K562 (cell line): ENCODE measurements at regions not wholly inside any gene's neighbourhood (a gene's known extent, or its start where the extent isn't known, plus 50 kb on each side); places are given as distances from the start of the nearest gene placed in this dataset.

Source experiments
- ATAC-seq: fragments of 200-7000 bp; cut with Tn5 transposase; 3 replicates; pipeline ENCODE4 v1.9.1; 2020; ENCODE audit warnings: moderate library complexity
- BruUV-seq: library from RNA; stranded (reverse); fragments of 400-500 nt; replicated peaks from 2 replicates; lab custom pipeline; 2021; lab: Mats Ljungman, UMichigan
- CTCF ChIA-PET: fragments of 300-600 bp; formaldehyde crosslinking; extraction: SDS; loops from one replicate; lab custom pipeline; 2021; ENCODE audit warnings: low intra/inter-chr PET ratio; lab: Yijun Ruan, JAX
- POLR2A ChIA-PET: fragments of 300-600, 350-650 bp; sonication (Branson Sonifier 250); formaldehyde crosslinking; extraction: SDS; loops from one replicate; lab custom pipeline; 2021; ENCODE audit warnings: antibody characterized with exemption, inconsistent platforms; lab: Yijun Ruan, JAX
- DNase-seq, 4 experiments: peaks; one replicate each; pipeline versions ENCODE4 v3.0.0 to v3.0.0-alpha.2; 2011 to 2018; ENCODE audit warnings: low spot score in 3 of 4, mixed read lengths in 3 of 4; ENCODE audit errors: extremely low read depth in 1 of 4
- FAIRE-seq: peaks from 2 replicates; lab custom pipeline; 2011; peaks lifted over from hg19 to GRCh38; lab: Jason Lieb, UNC
- H2AFZ ChIP-seq: 2 replicates; pipeline ENCODE4 v1.6.0; 2011; ENCODE audit warnings: low read depth, low read length, control low read depth, inconsistent platforms
- H3K27ac ChIP-seq: fragments of 200-600 bp; 3 replicates; pipeline ENCODE4 v1.8.0; 2011; ENCODE audit warnings: low read depth, mild to moderate bottlenecking, control low read depth, inconsistent platforms, low read length, moderate library complexity, mixed read lengths; ENCODE audit errors: extremely low read depth
- H3K27me3 ChIP-seq, 2 experiments: fragments of 300-600 bp in 1 of 2; 2 replicates in 1 of 2; 3 replicates in 1 of 2; pipeline versions ENCODE4 v1.6.0 to v1.8.0; 2011; ENCODE audit warnings: inconsistent platforms in 2 of 2, low read length in 2 of 2, mild to moderate bottlenecking in 1 of 2, mixed read lengths in 1 of 2, moderate library complexity in 1 of 2; ENCODE audit not compliant: control insufficient read depth in 2 of 2, insufficient read depth in 2 of 2
- H3K36me3 ChIP-seq: fragments of 300-600 bp; 3 replicates; pipeline ENCODE4 v1.8.0; 2011; ENCODE audit warnings: mild to moderate bottlenecking, low read length, inconsistent platforms; ENCODE audit not compliant: control insufficient read depth, insufficient read depth
- H3K4me1 ChIP-seq, 2 experiments: fragments of 200-600 bp in 1 of 2; replicated peaks in 1 of 2; 2 replicates in 1 of 2; 3 replicates in 1 of 2; pipeline versions ENCODE4 v1.5.1 to v1.8.0; 2011; ENCODE audit warnings: inconsistent platforms in 2 of 2, low read length in 2 of 2, mild to moderate bottlenecking in 1 of 2, mixed read lengths in 1 of 2, moderate library complexity in 1 of 2; ENCODE audit not compliant: control insufficient read depth in 2 of 2, insufficient read depth in 2 of 2
- H3K4me2 ChIP-seq: 2 replicates; pipeline ENCODE4 v1.6.1; 2011; ENCODE audit warnings: low read length, control low read depth, inconsistent platforms, mixed read lengths; ENCODE audit not compliant: insufficient read depth
- H3K4me3 ChIP-seq: fragments of 200-600 bp; sonication (generic), shearing (Covaris generic); 2 replicates; pipeline ENCODE4 v1.5.1; 2016; ENCODE audit warnings: control low read depth, inconsistent platforms
- H3K79me2 ChIP-seq: fragments of 200-600 bp; 3 replicates; pipeline ENCODE4 v1.8.0; 2011; ENCODE audit warnings: low read length, inconsistent platforms; ENCODE audit not compliant: control insufficient read depth, insufficient read depth
- H3K9ac ChIP-seq, 2 experiments: 2 replicates each; pipeline versions ENCODE4 v1.6.0 to v1.6.1; 2011; ENCODE audit warnings: low read depth in 2 of 2, low read length in 2 of 2, control low read depth in 1 of 2, inconsistent platforms in 1 of 2, mild to moderate bottlenecking in 1 of 2, mixed read lengths in 1 of 2; ENCODE audit not compliant: insufficient read depth in 1 of 2
- H3K9me1 ChIP-seq: one replicate; pipeline ENCODE4 v1.6.0; 2011; ENCODE audit warnings: inconsistent platforms, mild to moderate bottlenecking, low read length, moderate library complexity; ENCODE audit not compliant: control insufficient read depth, insufficient read depth
- H3K9me3 ChIP-seq: replicated peaks from 2 replicates; pipeline ENCODE4 v1.5.1; 2011; ENCODE audit warnings: low read depth, low read length, inconsistent platforms; ENCODE audit not compliant: control insufficient read depth, insufficient read depth
- H4K20me1 ChIP-seq: replicated peaks from 2 replicates; pipeline ENCODE4 v1.6.1; 2011; ENCODE audit warnings: low read length, inconsistent platforms, mixed read lengths; ENCODE audit not compliant: control insufficient read depth, insufficient read depth
- CREB3L1 ChIP-seq: fragments of 450-650 bp; IDR thresholded peaks from 2 replicates; pipeline ENCODE4 v1.6.1; 2014; ENCODE audit warnings: low read depth, mild to moderate bottlenecking, moderate library complexity, borderline replicate concordance
- FIP1L1 ChIP-seq: fragments of 200-400 bp; formaldehyde crosslinking; IDR thresholded peaks from 2 replicates; pipeline ENCODE4 v1.6.1; 2018; ENCODE audit warnings: mild to moderate bottlenecking, low read depth, low read length; ENCODE audit not compliant: poor library complexity, severe bottlenecking
- FOXO4 ChIP-seq: fragments of 450-650 bp; formaldehyde crosslinking; IDR thresholded peaks from 2 replicates; pipeline ENCODE4 v1.4.0; 2020; ENCODE audit warnings: mild to moderate bottlenecking, moderate library complexity
- HIVEP1 ChIP-seq: fragments of 250-450 bp; sonication (Bioruptor Pico); IDR thresholded peaks from 2 replicates; pipeline ENCODE4 v1.4.0; 2020; ENCODE audit warnings: mild to moderate bottlenecking
- HNRNPL ChIP-seq: fragments of 200-400 bp; formaldehyde crosslinking; IDR thresholded peaks from 2 replicates; pipeline ENCODE4 v1.6.1; 2017; ENCODE audit warnings: low read depth, mild to moderate bottlenecking, low read length
- MLX ChIP-seq, 2 experiments: fragments of 450-650 bp in 1 of 2; sonication (generic) in 1 of 2; formaldehyde crosslinking; conservative IDR thresholded peaks; 2 replicates each; pipeline versions ENCODE4 v1.4.0 to v1.8.1; 2020 to 2022; ENCODE audit warnings: mild to moderate bottlenecking in 1 of 2, missing genetic modification reagents in 1 of 2
- NFIX ChIP-seq: fragments of 250-450 bp; sonication (Bioruptor Pico); IDR thresholded peaks from 2 replicates; pipeline ENCODE4 v1.4.0; 2020; ENCODE audit warnings: low read depth, mild to moderate bottlenecking, moderate library complexity
- PBX2 ChIP-seq, 2 experiments: IDR thresholded peaks in 1 of 2; conservative IDR thresholded peaks in 1 of 2; 2 replicates each; pipeline ENCODE4 v1.6.1; 2016; ENCODE audit warnings: low read depth in 2 of 2, mild to moderate bottlenecking in 1 of 2, missing compliant biosample characterization in 1 of 2, missing genetic modification characterization in 1 of 2, moderate library complexity in 1 of 2
- SRSF7 ChIP-seq: fragments of 200-400 bp; formaldehyde crosslinking; optimal IDR thresholded peaks from 2 replicates; pipeline ENCODE3; 2017; ENCODE audit warnings: mild to moderate bottlenecking, low read depth, low read length
- VEZF1 ChIP-seq: fragments of 200-800 bp; sonication (Bioruptor generic); IDR thresholded peaks from 2 replicates; pipeline ENCODE4 v1.6.1; 2017; ENCODE audit warnings: missing genetic modification characterization, missing compliant biosample characterization
- ZNF384 ChIP-seq: IDR thresholded peaks from 2 replicates; pipeline ENCODE4 v1.6.1; 2012; ENCODE audit warnings: low read depth, low read length, improper control_type of control experiment
- ZNF77 ChIP-seq: fragments of 250-450 bp; sonication (Bioruptor Pico); IDR thresholded peaks from 2 replicates; pipeline ENCODE4 v1.5.0; 2020
- WGBS: fragments of 100-300 bp; shearing (Covaris generic); methylation state at CpG from one replicate; pipeline ENCODE4 v1.1.6; 2016; ENCODE audit warnings: low coverage, mixed read lengths; ENCODE audit not compliant: insufficient coverage; ENCODE audit errors: missing lambda C conversion rate; 5-methylcytosine and 5-hydroxymethylcytosine counted together
- in situ Hi-C: fragments of 300-500 bp; cut with MboI; formaldehyde crosslinking; loops from 4 replicates; pipeline ENCODE4 v1.15.0; 2018; ENCODE audit warnings: inconsistent platforms, mixed read lengths
- intact Hi-C: fragments of 100-400 bp; cut with micrococcal nuclease; formaldehyde crosslinking; loops from 2 replicates; pipeline ENCODE4 v1.14.2; 2022

- Histone ChIP-seq H3K4me1 (no peaks in the 10 kb centered on the region), H3K4me2 (no peak overlapping the region), H4K20me1 (no peaks in the 10 kb centered on the region), H3K9me3 (no peaks in the 10 kb centered on the region), H3K36me3 (no peaks in the 10 kb centered on the region), H3K4me3 (no peak overlapping the region), H3K79me2 (no peaks in the 10 kb centered on the region), H3K9me1 (no peaks in the 10 kb centered on the region), H2AFZ (no peak overlapping the region), H3K9ac (no peak overlapping the region), H3K27me3 (no peaks in the 10 kb centered on the region), H3K27ac (no peak overlapping the region)
- in situ Hi-C loops: no loop called here
- TF ChIP-seq CREB3L1 (no peak), HNRNPL (no peak), MLX (CRISPR knock-in tag; conservative IDR thresholded peaks at IDR 0.05) (no peak), PBX2 (CRISPR knock-in tag; IDR thresholded peaks at IDR 0.05; ENCODE audit: low read depth) (no peak), PBX2 (tag; conservative IDR thresholded peaks at IDR 0.05; ENCODE audit: low read depth) (no peak), NFIX (CRISPR knock-in tag) (no peak), FIP1L1 (no peak), ZNF77 (CRISPR knock-in tag) (no peak), SRSF7 (no peak), FOXO4 (no peak), VEZF1 (CRISPR knock-in tag) (no peak), HIVEP1 (CRISPR knock-in tag) (no peak), ZNF384 (no peak)
- BruUV-seq: no TSS peak
- ATAC-seq (no peak), FAIRE-seq (no peak), DNase-seq (no peak)
- POLR2A ChIA-PET: no interaction called here
- WGBS: 0% methylated on average over 5 of the region's 5 CpGs
- CTCF ChIA-PET: no interaction called here
- intact Hi-C loops: no loop called here
Measured at GRCh38 chr6:2305951-2306350, 60.5 kb upstream of the GMDS start.
